Frontal cortex (tissue), 3 donors: ENCODE measurements at regions not wholly inside any gene's neighbourhood (a gene's known extent, or its start where the extent isn't known, plus 50 kb on each side); places are given as distances from the start of the nearest gene placed in this dataset.
"Not testable (repeated sequence)": the region's sequence is repeated elsewhere in the genome, so short reads cannot be mapped to it uniquely, and the experiment has no call there.

ENCODE experiments used
- DNase-seq, 2 donors: peaks; one replicate each; pipeline ENCODE4 v3.0.0; 2012; ENCODE audit warnings: low spot score in 2 of 2
- FAIRE-seq: peaks from 2 replicates; lab custom pipeline; 2012; peaks lifted over from hg19 to GRCh38; lab: Jason Lieb, UNC
- donor health status: control.
- donor health status: control.
- donor health status: control.

GRCh38 chr6:131478740-131479211 lies 94.2 kb upstream of the ARG1 start:
- DNase-seq, FAIRE-seq: not testable (repeated sequence)

GRCh38 chr6:131486608-131487007 lies 86.4 kb upstream of the ARG1 start:
- no peak for FAIRE-seq
- no peak for DNase-seq

- no peak for DNase-seq
- no peak for FAIRE-seq
Measured at GRCh38 chr6:131488780-131489179, 84.2 kb upstream of the ARG1 start.

GRCh38 chr6:131490441-131490840 lies 82.6 kb upstream of the ARG1 start:
- DNase-seq (no peak), FAIRE-seq (no peak)

GRCh38 chr6:131492932-131493573 lies 80.0 kb upstream of the ARG1 start:
- DNase-seq: no peak

GRCh38 chr6:131504387-131504786 lies 68.6 kb upstream of the ARG1 start:
- DNase-seq, FAIRE-seq: not testable (repeated sequence)

More at GRCh38 chr6:131492932-131493573, 80.0 kb upstream of the ARG1 start:
- FAIRE-seq: no peak

GRCh38 chr6:131510094-131510493 lies 62.9 kb upstream of the ARG1 start:
- no peak for DNase-seq
- FAIRE-seq: no peak

GRCh38 chr6:131510591-131510990 lies 62.4 kb upstream of the ARG1 start:
- FAIRE-seq (no peak), DNase-seq (no peak)

GRCh38 chr6:131519670-131520436 lies 53.2 kb upstream of the ARG1 start:
- DNase-seq (no peak), FAIRE-seq (no peak)
